D341Med (cell line): ENCODE measurements at regions not wholly inside any gene's neighbourhood (a gene's known extent, or its start where the extent isn't known, plus 50 kb on each side); places are given as distances from the start of the nearest gene placed in this dataset.
"Not testable (repeated sequence)": the region's sequence is repeated elsewhere in the genome, so short reads cannot be mapped to it uniquely, and the experiment has no call there.

ENCODE experiments used
- DNase-seq: peaks from one replicate; pipeline ENCODE4 v3.0.0; 2012; ENCODE audit warnings: low spot score

- DNase-seq = no peak
Measured at GRCh38 chrX:11836284-11836683, 78.2 kb downstream of the MSL3 start.

- DNase-seq = no peak
Measured at GRCh38 chrX:11837437-11837836, 79.4 kb downstream of the MSL3 start.

DNA sequence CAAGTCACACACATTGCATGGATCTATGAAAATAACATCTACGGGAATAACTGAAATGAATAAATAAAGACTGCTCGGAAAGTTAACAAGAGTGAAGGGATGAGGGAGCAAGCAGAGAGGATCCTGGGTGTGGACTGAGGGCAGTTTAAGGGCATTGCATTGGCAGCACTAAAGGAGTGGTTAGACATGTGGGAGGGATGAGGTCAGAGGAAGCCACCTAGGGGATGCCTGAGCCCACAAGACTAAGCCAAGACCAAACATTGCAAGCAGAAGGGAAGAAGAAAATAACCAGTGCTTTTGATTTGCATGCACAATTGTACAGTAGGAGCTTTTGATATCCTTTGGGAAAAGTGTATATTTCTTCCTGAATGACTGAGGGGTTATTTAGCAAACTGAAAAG lies 106.1 kb downstream of the MSL3 start:
- DNase-seq = no peak

- DNase-seq = no peak
Measured at GRCh38 chrX:11867610-11868345, 109.7 kb downstream of the MSL3 start.

DNA sequence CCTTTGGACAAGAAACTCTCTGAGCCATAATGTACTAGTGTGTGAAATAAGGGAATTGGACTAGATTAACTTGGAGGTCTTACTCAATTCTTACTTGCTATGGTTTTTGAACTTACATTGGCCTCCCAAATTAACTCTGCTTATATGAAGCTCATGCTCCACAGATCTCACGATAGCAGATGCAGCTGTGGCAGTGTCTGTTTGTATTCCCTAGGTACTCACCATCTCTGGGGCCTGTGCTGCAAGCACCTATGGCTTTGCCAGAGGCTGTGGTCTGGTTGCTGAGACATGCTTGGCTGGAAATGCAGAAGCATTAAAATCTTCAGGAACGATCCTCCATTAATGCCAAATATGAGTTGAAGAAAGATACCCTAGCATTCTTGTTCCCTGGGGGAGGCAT lies 112.8 kb downstream of the MSL3 start:
- DNase-seq = no peak

DNA sequence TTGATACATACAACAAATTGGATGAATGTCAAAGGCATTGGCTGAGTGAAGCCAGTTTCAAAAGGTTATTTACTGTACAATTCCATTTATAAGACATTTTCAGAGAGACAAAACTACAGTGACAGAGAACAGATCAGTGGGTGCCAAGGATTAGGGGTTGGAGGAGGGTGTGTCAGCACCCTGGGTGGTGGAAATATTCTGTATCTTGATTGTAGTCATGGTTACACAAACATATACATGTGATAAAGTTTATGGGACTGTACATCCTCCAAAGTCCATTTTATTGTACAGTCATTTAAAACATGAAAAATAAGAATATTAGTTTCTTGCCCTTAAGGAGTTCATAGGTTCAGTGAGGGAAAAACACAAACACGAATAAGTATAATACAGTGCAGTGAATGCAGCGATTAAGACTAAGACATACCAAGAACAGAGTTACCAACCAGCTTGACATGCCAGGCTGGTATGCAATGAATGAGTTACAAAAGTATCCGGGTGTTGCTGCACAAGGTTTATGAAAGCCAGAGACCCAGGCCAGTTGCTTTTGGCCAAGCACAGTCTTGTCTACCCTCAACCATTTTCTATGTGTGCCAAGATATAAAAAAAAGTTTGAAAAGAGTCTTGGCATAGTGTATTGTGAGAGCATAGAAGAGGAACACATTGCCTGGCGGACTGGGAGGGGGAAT lies 123.6 kb downstream of the MSL3 start:
- DNase-seq = no peak

DNA sequence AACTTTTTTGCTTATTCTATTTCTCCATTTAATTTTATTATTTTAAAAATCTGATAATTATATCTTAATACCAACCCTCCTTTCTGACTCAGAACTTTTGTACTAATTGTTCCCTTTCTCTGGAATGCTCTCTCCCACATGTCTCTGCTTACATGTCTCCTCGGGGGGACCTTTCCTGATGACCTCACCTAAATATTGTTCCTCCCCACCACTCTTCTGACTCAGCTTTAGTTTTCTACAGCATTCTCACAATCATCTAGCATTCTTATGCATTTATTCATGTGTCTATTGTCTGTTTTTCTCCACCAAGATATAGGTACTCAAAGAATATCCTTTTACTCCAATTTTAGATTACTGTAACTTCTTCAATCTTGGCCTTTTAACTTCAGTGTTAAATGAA lies 128.7 kb downstream of the MSL3 start:
- DNase-seq = no peak

DNA sequence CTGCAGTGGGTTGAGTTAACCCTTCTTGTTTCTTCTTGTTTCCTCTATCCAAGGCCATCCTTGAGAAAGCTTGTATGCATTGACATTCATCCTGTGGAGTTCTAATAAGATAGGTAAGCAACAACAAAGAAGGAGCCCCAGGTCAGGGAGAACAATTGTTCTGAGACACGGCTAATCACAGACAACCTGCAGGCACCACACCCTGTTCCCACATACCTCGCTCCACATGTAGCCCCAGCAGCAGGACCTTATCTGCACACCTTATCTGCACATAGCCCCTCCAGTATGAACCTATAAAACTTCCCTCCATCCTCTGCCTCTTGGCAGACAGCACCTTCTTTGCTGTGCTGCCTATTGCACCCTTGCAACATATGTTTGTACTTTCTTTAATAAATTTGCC lies 129.1 kb downstream of the MSL3 start:
- DNase-seq = no peak

DNA sequence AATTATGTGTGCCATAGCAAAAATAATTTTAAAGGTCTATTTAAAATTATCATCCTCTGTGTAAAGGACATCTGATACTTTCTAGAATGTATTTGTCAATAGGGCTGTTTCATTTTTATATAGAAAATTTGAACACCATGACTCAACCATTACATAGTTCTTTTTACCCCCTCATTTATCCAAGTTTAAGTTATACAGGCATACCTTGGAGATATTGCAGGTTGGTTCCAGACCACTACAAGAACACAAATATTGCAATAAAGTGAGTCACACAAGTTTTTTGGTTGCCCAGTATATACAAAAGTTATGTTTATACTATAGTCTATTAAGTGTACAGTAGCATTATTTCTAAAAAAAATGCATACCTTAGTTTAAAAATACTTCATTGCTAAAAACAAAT lies 130.4 kb downstream of the MSL3 start:
- no peak for DNase-seq

DNA sequence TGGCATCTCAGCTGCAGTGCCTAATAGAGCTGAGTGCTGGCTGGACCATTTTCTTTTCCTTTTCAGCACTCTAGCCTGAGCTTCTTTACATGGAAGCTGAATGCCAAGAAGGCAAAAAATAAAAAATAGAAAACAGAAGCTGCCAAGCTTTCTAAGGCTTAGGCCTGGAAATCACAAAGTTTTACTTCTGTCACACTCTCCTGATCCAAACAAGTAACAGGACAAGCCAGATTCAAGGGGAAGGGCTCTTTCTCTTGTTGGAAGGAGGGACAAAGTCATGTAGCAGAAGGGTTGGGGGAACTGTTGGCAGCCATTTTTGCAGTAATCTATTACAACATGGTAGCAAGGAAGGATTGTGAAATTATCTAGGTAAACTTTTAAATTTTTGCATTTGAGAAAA lies 131.8 kb downstream of the MSL3 start:
- no peak for DNase-seq

GRCh38 chrX:11890836-11891514 lies 132.9 kb downstream of the MSL3 start:
- peak; percentile 58 for DNase-seq

DNA sequence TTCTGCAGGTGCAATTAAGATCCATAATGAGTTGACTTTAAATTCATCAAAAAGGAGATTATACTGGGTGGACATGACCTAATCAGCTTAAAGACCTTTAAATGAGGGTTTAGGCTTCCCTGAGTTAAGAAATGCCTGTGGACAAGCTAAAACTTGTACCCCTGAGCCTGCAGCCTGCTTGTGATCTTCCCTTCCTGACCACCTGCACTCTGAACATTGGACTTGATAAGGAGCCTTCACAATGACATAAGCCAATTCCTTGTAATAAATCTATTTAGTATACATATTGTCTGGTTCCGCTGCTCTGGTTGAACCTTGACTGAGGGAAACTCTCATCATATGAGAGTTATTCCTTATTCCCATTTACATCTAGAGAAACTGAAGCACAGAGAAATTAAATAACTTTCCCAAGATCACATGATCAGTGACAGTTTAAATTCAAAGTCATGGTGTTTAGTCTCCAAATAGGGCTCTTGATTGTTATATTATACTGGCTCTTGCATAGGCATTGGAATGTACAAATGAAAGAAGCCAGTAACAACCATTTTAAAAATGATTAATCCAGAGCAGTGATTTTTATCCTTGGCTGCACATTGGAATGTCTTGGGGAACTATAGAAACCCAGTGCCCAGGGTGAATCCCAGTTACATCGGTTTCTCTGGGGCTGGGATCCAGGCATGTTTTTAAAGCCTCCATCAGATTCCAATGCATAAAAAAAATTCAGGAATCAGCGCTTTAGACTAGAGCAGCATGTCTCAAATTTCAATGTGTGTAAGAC lies 136.1 kb downstream of the MSL3 start:
- no peak for DNase-seq

DNA sequence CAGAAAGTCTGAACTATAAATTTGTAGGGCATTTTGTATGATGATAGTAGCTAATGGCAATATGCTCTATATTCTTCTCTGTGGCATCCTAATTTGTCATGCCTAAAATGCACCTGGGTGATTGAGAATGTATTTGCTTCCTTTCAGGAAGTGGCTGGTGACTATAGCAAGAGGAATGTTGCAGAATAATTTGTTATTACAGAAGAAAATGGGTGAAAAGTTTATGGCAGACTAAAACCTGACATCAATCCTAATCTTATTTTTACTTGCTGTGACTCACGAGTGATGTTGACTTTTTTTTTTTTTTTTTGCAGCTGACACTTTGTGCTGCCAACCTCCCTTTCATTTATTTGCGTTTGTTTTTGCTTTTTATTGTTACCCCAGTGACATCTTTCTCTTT lies 141.1 kb downstream of the MSL3 start:
- DNase-seq = no peak

- DNase-seq = not testable (repeated sequence)
Measured at GRCh38 chrX:11905933-11906332, 147.9 kb downstream of the MSL3 start.

GRCh38 chrX:11908371-11908770 lies 150.3 kb downstream of the MSL3 start:
- DNase-seq = peak; percentile 38

DNA sequence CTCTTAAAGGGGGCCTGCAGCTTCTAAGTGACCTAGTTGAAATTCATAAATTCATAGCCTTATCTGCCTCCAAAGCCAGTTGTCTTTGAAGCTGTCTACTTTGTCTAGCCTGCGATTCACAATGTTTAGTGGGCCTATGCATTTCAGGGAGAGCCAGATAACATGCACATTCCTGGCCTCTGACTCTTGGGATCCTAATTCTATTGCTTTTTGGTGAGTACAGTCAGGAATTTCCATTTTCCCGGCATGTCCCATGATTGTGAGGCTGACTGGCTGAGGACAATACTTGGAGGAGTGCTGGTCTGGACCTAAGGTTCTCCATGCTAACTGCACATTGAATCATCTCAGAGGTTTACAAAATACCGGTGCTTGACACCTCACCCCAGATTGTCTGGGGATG lies 155.0 kb downstream of the MSL3 start:
- DNase-seq = no peak

GRCh38 chrX:11929476-11929875 lies 171.4 kb downstream of the MSL3 start:
- DNase-seq = no peak

- no peak for DNase-seq
Measured at GRCh38 chrX:11932423-11932822, 174.4 kb downstream of the MSL3 start.

- DNase-seq = no peak
Measured at GRCh38 chrX:11934089-11934488, 176.1 kb downstream of the MSL3 start.

GRCh38 chrX:11941571-11941970 lies 183.5 kb downstream of the MSL3 start:
- no peak for DNase-seq

DNA sequence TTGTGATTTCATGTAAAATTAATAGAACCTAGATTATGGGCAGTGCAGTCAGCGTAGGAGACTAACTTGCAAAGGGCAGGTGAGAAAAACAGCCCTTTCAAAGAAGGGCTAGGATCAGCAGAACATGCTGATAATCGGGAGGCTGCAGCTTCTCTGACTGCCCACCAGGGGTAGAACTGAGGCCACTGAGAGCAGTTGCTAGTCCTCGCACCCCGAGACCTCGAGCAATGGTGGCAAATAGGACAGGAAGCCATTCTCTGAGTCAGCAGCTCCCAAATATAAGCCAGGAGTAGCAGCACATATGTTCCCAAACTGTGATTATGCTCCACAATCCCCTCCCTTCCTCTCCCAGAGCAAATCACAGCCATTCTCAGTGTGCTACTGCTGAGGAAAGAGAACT lies 186.5 kb downstream of the MSL3 start:
- DNase-seq = peak; percentile 57

DNA sequence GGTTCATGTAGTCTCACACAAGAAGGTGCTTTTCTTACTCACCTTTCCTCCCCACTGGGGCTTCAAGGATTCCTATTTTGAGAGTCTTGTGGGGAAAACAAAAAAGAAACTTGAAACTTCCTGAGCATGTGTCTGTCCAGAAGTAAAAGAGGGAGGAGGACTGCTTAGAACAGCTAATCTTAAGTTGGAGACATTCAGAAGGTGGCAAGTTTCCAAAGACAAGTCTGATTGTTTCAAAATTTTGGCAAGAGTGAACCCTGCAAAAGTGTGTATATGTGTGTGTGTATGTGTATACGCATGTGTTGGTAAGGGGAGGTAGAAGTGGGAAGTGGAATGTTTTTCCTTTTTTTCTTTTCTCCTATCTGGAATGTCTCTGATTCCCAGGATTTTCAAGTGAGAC lies 189.0 kb upstream of the FRMPD4 start:
- DNase-seq = no peak
